Stimulated activated CD8-positive, alpha-beta memory T cell treated with anti-CD3 and anti-CD28 coated beads, Interleukin-12 subunit alpha, Interleukin-12 subunit beta, amount 100 ng/mL, for 24 hours (primary cell): ENCODE measurements at regions not wholly inside any gene's neighbourhood (a gene's known extent, or its start where the extent isn't known, plus 50 kb on each side); places are given as distances from the start of the nearest gene placed in this dataset.
"Not testable (repeated sequence)": the region's sequence is repeated elsewhere in the genome, so short reads cannot be mapped to it uniquely, and the experiment has no call there.

ENCODE experiments used
- DNase-seq: peaks from one replicate; pipeline ENCODE4 v3.0.0-alpha.2; 2020; ENCODE audit errors: extremely low read depth

- no peak for DNase-seq
Measured at GRCh38 chr10:21292763-21293517, 232.5 kb downstream of the SKIDA1 start.

- no peak for DNase-seq
Measured at GRCh38 chr10:21290499-21291160, 234.9 kb downstream of the SKIDA1 start.

DNA sequence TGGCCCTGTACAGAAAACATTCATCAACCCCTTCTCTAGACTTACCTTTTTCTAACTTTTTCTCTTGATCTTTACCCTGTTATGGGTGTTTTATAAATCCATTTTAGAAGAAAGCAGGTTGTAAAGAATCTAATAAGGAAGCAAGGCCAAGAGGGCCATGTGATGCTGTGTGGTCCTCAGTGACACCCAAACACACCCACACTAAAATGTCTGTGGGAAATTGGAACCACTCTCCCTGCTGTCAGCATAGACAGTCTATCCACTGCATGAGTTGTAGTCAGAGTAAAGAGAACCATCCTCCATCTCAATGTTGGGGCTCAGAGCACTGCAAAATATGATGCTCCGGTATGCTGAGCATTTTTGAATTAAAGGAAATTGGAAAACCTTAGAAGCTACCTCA lies 235.5 kb downstream of the SKIDA1 start:
- no peak for DNase-seq

DNA sequence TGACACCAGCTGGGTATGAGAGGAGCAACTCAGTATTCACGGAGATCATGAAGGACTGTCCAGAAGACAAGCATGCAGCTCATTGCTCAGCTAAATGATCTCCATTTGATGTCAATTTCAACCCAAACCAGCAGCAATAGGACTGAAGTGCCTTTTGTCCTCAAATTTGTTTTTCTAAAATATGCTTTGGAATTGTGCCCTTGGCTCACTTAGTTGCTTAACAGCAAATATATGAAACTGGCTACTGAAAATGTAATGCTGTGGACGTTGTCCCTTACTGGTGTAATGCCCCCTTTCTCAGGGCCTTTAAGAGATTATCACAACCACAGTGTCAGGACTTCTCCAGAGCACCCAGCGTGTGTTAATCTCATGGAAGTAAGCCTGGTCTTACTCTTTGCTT lies 236.2 kb downstream of the SKIDA1 start:
- no peak for DNase-seq

DNA sequence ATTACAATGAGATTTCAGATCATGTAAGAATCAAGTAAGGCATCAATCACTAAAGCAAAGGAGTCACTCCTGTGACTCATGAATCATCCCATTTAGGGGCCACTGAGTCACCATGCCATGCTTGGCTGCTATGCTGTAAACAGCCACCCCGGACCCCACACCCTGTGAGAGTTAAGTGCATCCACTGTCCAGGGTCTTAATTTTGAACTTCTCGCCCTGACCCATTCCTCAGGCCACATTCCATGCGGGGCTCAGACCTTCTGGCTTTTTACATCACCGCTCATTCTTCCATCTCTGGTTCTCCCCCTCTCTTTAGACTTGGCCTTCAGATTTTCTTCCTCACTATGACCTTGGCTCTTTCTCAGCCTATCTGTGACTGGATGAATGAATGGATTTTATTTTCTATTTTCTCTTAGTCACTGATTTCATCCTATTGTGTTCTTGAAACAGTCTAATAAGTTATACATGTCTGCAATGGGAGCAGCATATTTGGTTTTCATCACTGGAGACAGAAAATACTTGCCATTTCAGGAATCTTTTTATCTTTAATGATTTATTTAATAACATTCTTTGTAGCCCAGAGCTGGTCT lies 239.6 kb downstream of the SKIDA1 start:
- no peak for DNase-seq

GRCh38 chr10:21285207-21285606 lies 240.3 kb downstream of the SKIDA1 start:
- DNase-seq: no peak

GRCh38 chr10:21284301-21284700 lies 241.2 kb downstream of the SKIDA1 start:
- no peak for DNase-seq

GRCh38 chr10:21283053-21283452 lies 242.4 kb downstream of the SKIDA1 start:
- DNase-seq: not testable (repeated sequence)

GRCh38 chr10:21281765-21282484 lies 243.6 kb downstream of the SKIDA1 start:
- DNase-seq: no peak

- no peak for DNase-seq
Measured at GRCh38 chr10:21280971-21281572, 244.4 kb downstream of the SKIDA1 start.

- DNase-seq: no peak
Measured at GRCh38 chr10:21280037-21280436, 245.4 kb downstream of the SKIDA1 start.

- DNase-seq: no peak
Measured at GRCh38 chr10:21279217-21279575, 246.3 kb downstream of the SKIDA1 start.

- peak; percentile 36 for DNase-seq
Measured at GRCh38 chr10:21278491-21279216, 246.8 kb downstream of the SKIDA1 start.

DNA sequence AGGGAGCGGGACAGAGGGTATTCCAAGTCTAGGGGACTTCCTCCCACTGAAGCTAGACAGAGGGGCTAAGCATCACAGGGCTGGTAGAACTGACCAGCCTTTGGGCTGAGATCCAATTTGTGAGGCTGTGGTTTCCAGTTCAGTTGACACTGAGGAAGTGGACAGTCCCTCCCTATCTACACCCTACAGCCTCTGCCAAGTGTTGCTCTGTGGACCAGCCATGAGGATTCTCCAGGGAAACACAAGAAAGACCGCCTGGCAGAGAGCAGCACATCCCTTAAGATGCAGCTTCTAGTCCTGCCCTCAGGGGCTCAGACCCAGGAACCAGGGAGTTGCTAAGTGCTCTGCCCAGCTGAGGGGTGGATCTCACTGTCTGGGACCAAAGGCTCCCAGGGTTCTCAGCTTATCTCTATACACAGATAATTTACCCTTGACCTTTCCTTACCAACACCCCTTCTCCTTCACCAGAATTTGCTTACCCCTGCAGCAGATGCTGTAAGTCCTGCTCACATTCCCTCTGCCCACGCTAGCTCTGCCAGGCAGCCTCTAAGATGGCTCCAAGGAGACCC lies 252.0 kb downstream of the SKIDA1 start:
- no peak for DNase-seq

DNA sequence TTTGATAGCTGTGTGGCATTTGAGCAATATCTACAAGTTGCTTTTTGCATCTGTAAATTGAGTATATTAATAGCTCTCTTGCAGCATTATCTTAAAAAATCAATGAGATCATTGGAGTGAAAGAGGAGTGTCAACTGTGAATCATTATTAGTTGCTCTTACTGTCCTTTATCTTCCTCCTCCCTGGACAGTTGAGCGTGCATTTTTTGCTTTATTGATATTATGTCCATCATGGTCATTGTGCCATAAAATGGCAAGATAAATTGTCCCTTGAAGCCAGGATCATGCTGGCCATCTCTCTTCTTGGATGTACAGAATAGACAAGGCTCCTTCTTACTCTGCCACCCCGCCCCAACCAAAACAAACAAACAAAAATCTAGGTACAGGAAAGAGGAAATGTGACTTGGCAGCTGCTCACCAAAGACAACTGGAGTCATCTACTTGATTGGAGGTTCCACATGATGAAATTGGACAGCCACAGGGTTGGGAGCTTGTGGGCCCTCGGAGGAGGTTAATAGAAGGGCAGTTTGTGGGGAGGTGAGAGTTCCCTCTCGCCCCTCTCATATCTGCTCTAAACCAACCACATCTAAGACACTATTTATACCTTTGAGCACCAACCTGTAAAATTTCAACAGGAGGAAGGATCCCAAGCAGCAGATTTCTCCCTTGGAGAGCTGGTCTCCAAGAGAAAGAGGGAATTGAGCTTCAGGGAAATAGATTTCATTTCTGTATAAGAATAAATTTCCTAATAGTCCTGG lies 252.7 kb downstream of the SKIDA1 start:
- no peak for DNase-seq

GRCh38 chr10:21270976-21271375 lies 254.5 kb downstream of the SKIDA1 start:
- no peak for DNase-seq

DNA sequence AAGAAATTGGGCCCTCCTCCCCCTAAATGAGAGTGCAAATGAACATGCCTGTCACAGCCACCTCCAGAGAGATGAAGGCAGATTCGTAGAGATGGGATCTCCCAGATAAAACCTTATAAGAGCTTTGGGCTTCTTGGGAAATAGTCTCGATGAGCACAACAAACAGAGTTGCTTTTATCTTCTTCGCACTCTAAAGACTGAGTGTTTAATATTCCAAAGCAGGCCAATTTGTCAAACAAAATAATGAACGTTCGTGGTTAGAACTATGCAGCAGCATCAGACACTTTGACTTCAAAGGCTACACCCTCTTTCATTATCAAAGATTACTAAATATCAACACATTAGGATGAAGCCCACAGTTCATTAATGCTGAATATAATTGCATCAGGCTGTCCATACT lies 256.2 kb downstream of the SKIDA1 start:
- DNase-seq: no peak

DNA sequence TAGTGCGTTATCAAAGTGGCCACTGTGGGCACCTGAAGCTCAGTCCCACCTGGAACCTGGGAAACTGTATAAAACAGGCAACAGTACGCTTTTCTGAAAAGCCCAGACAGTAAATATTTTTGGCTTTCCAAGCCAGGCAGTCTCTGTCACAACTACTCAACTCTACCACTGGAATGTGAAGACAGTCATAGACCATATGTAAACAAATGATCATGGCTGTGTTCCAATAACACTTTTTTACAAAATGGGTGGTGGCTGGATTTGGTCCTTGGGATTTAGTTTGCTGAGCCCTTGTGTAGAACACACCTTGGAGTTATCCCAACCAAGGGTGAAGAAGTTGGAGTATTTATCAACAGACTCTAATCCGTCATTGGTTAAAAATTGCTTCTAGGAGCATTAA lies 259.9 kb downstream of the SKIDA1 start:
- no peak for DNase-seq

- DNase-seq: no peak
Measured at GRCh38 chr10:21264271-21264670, 261.2 kb downstream of the SKIDA1 start.

DNA sequence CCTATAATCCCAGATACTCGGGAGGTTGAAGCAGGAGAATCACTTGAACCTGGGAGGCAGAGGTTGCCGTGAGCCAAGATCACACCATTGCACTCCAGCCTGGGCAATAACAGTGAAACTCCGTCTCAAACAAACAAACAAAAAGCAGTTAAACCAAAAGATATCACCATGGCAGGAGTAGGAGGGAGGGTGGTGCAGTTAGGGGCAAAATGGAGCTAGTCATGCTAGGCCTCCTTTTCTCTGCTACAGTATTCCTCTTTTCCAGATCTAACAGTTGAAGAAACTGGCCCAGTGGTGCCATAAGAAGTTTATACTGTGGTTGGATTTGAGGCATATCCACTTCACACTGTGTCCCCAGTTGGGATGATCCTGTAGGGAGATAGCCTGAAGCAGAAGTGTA lies 261.6 kb downstream of the SKIDA1 start:
- DNase-seq: no peak
